GM12872 (cell line): ENCODE measurements at regions not wholly inside any gene's neighbourhood (a gene's known extent, or its start where the extent isn't known, plus 50 kb on each side); places are given as distances from the start of the nearest gene placed in this dataset.
A peak's percentile ranks its signal among the peaks of the same experiment; 100 is the strongest.

ENCODE experiments used
- CTCF ChIP-seq: IDR thresholded peaks from 3 replicates; pipeline ENCODE4 v1.5.1; 2011; ENCODE audit warnings: low read depth, mild to moderate bottlenecking, low read length, moderate library complexity; ENCODE audit not compliant: insufficient read depth

- peak; percentile 7; the same call in 1 of the 3 replicates for TF ChIP-seq CTCF
Measured at GRCh38 chr15:84119351-84119750, 116.2 kb upstream of the GOLGA6L4 start.

- peak; percentile 85 for TF ChIP-seq CTCF
Measured at GRCh38 chr15:84142888-84143337, 92.7 kb upstream of the GOLGA6L4 start.

DNA sequence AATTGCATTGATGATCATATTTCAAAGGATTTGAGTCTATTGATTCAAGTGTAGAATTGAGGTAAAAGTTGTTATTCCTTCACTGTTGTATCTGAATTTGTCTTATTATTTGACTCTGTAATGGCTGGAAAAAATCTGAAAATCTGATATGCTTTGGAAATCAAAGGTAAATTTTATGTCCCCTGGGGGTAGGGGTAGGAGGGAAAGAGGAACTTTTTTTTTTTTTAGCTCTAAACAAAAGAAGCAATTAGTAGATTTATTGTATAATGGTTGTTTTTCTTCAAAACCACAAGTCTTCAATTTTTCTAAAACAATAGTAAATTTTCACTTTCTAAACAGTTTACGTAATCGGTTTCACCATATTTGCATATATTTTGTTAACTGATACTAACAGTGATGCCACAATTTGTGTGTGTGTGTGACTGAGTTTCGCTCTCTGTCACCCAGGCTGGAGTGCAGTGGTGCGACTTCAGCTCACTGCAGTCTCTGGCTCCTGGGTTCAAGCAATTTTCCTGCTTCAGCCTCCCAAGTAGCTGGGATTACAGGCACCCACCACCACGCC, 91.7 kb upstream of the GOLGA6L4 start:
- no peak for TF ChIP-seq CTCF

DNA sequence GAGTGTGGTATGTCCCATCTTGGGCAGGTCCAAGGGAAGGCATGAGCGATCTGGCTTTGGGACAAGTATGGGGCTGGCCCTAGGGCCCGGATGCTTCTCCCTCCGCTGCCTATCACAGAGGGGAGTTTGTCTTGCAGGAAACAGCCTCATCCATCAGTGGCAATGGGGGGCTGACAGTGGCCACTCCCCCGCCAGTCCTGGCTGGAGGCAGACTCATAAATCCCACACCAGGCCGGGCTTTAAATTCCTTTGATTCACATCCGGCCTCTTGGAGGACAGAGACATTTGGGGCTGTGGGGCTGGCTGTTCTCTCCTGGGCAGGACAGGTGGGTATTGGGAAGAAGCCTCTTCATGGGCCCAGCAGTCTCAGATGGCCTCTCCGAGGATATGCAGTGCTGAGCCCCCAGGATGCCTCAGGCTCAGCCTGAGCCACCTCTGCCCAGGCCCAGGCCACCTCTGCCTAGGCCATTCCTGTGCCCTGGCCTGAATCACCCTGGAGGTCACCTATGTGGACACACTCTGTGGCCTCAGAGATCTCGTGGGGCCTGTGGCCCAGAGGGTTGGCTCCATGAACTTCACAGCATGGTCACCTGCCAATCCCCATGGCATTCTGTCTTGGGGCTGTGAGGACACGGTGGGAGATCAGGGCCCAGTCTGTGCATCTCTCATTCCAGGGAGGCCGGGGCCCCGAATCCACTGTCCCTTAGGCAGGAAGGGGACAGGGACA, 84.2 kb upstream of the GOLGA6L4 start:
- no peak for TF ChIP-seq CTCF
